ENCODE measurements at regions not wholly inside any gene's neighbourhood (a gene's known extent, or its start where the extent isn't known, plus 50 kb on each side); places are given as distances from the start of the nearest gene placed in this dataset.

GRCh38 chr3:124404621-124405020 is 325.6 kb upstream of the UMPS start:
- Mint-ChIP-seq H3K36me3 (ENCODE audit: unreplicated experiment) (peaks cover 3% of the 10 kb centered on the region), H3K4me1 (ENCODE audit: unreplicated experiment) (peaks cover 23% of the 10 kb centered on the region), H3K9me3 (ENCODE audit: unreplicated experiment) (no peaks in the 10 kb centered on the region), H3K27me3 (ENCODE audit: unreplicated experiment) (no peaks in the 10 kb centered on the region), H3K4me3 (ENCODE audit: unreplicated experiment) (no peak overlapping the region), H3K27ac (ENCODE audit: unreplicated experiment) (no peak overlapping the region)
- no peak for DNase-seq (ENCODE audit: extremely low spot score, unreplicated experiment)
- TF ChIP-seq CTCF (IDR thresholded peaks at IDR 0.05): no peak

- no peak for DNase-seq (ENCODE audit: extremely low spot score, unreplicated experiment)
- no peaks in the 10 kb centered on the region for H3K9me3 Mint-ChIP-seq (ENCODE audit: unreplicated experiment)
- H3K36me3 Mint-ChIP-seq (ENCODE audit: unreplicated experiment): peaks cover 3% of the 10 kb centered on the region
- no peak overlapping the region for H3K4me3 Mint-ChIP-seq (ENCODE audit: unreplicated experiment)
- H3K27ac Mint-ChIP-seq (ENCODE audit: unreplicated experiment): no peak overlapping the region
- no peak for TF ChIP-seq CTCF (IDR thresholded peaks at IDR 0.05)
- peaks cover 23% of the 10 kb centered on the region for H3K4me1 Mint-ChIP-seq (ENCODE audit: unreplicated experiment)
- no peaks in the 10 kb centered on the region for H3K27me3 Mint-ChIP-seq (ENCODE audit: unreplicated experiment)
These were observed 323.0 kb upstream of the UMPS start for GRCh38 chr3:124407260-124407659.

GRCh38 chr3:124409650-124410275 is 320.5 kb upstream of the UMPS start:
- H3K27ac Mint-ChIP-seq (ENCODE audit: unreplicated experiment): no peak overlapping the region
- no peaks in the 10 kb centered on the region for H3K9me3 Mint-ChIP-seq (ENCODE audit: unreplicated experiment)
- H3K4me3 Mint-ChIP-seq (ENCODE audit: unreplicated experiment): no peak overlapping the region
- DNase-seq (ENCODE audit: extremely low spot score, unreplicated experiment): no peak
- TF ChIP-seq CTCF (IDR thresholded peaks at IDR 0.05): no peak
- peaks cover 23% of the 10 kb centered on the region for H3K4me1 Mint-ChIP-seq (ENCODE audit: unreplicated experiment)
- no peaks in the 10 kb centered on the region for H3K27me3 Mint-ChIP-seq (ENCODE audit: unreplicated experiment)
- peaks cover 3% of the 10 kb centered on the region for H3K36me3 Mint-ChIP-seq (ENCODE audit: unreplicated experiment)

GRCh38 chr3:124410471-124410870 is 319.8 kb upstream of the UMPS start:
- peaks cover 3% of the 10 kb centered on the region for H3K36me3 Mint-ChIP-seq (ENCODE audit: unreplicated experiment)
- no peaks in the 10 kb centered on the region for H3K9me3 Mint-ChIP-seq (ENCODE audit: unreplicated experiment)
- no peak overlapping the region for H3K27ac Mint-ChIP-seq (ENCODE audit: unreplicated experiment)
- peaks cover 23% of the 10 kb centered on the region for H3K4me1 Mint-ChIP-seq (ENCODE audit: unreplicated experiment)
- no peaks in the 10 kb centered on the region for H3K27me3 Mint-ChIP-seq (ENCODE audit: unreplicated experiment)
- DNase-seq (ENCODE audit: extremely low spot score, unreplicated experiment): no peak
- TF ChIP-seq CTCF (IDR thresholded peaks at IDR 0.05): no peak
- H3K4me3 Mint-ChIP-seq (ENCODE audit: unreplicated experiment): no peak overlapping the region

GRCh38 chr3:124411728-124412127 is 318.5 kb upstream of the UMPS start:
- Mint-ChIP-seq H3K4me1 (ENCODE audit: unreplicated experiment) (peaks cover 23% of the 10 kb centered on the region), H3K9me3 (ENCODE audit: unreplicated experiment) (no peaks in the 10 kb centered on the region), H3K36me3 (ENCODE audit: unreplicated experiment) (peaks cover 3% of the 10 kb centered on the region), H3K27ac (ENCODE audit: unreplicated experiment) (no peak overlapping the region), H3K4me3 (ENCODE audit: unreplicated experiment) (no peak overlapping the region), H3K27me3 (ENCODE audit: unreplicated experiment) (no peaks in the 10 kb centered on the region)
- no peak for TF ChIP-seq CTCF (IDR thresholded peaks at IDR 0.05)
- no peak for DNase-seq (ENCODE audit: extremely low spot score, unreplicated experiment)

All from osteocyte (in vitro differentiated cells).